Spleen (tissue), 7 donors: ENCODE measurements at regions not wholly inside any gene's neighbourhood (a gene's known extent, or its start where the extent isn't known, plus 50 kb on each side); places are given as distances from the start of the nearest gene placed in this dataset.

ENCODE experiments used
- CTCF ChIP-seq, 11 experiments: fragments of 200-600 bp in 7 of 11; fragments of 450-650 bp in 4 of 11; sonication (generic) in 4 of 11; IDR thresholded peaks in 8 of 11; conservative IDR thresholded peaks in 3 of 11; 1 replicate in 7 of 11; 2 replicates in 4 of 11; pipeline versions ENCODE4 v1.4.0 to v1.8.0; 2016 to 2021; ENCODE audit warnings: antibody characterized with exemption in 11 of 11, inconsistent platforms in 4 of 11, mild to moderate bottlenecking in 1 of 11
- POLR2AphosphoS5 ChIP-seq, 3 donors: sonication (generic); formaldehyde crosslinking; IDR thresholded peaks; one replicate each; pipeline ENCODE4 v1.5.1; 2017; ENCODE audit warnings: antibody characterized with exemption in 3 of 3
- donor health status: DM: no; HTN: no; CAD: no; lungs with moderate emphysema.
- donor health status: DM: no; HTN: no; CAD: no.
- donor health status: DM: no; HTN: no; CAD: no.

- TF ChIP-seq CTCF (IDR thresholded peaks at IDR 0.05 in 8 of 11, conservative IDR thresholded peaks at IDR 0.05 in 3 of 11) = no peak
- TF ChIP-seq POLR2AphosphoS5 (IDR thresholded peaks at IDR 0.05) = no peak
Observed at GRCh38 chr9:28610339-28610738, 1037.1 kb upstream of the C9orf72 start.
